ENCODE measurements at regions not wholly inside any gene's neighbourhood (a gene's known extent, or its start where the extent isn't known, plus 50 kb on each side); places are given as distances from the start of the nearest gene placed in this dataset.
A peak's percentile ranks its signal among the peaks of the same experiment; 100 is the strongest.

GRCh38 chr4:65839164-65839931, 169.1 kb upstream of the EPHA5 start:
- no peak for DNase-seq

DNA sequence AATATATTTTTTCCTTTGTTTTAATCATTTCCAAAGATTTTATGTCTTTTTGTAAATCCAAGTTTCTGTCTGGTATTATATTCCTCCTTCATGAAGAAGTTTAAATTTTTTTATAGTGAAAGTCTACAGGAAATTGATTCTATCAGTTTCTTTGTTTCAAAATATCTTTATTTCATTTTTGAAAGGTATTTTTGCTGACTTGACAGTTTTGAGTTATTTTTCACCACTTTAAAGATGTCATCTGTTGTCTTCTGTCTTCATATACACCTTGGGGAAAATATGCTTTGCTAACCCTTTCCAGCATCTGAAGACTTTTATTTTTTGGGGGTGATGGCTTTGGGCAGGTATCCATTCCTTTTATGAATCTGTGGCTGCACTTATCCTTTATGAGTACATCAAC, 164.4 kb upstream of the EPHA5 start:
- no peak for DNase-seq

DNA sequence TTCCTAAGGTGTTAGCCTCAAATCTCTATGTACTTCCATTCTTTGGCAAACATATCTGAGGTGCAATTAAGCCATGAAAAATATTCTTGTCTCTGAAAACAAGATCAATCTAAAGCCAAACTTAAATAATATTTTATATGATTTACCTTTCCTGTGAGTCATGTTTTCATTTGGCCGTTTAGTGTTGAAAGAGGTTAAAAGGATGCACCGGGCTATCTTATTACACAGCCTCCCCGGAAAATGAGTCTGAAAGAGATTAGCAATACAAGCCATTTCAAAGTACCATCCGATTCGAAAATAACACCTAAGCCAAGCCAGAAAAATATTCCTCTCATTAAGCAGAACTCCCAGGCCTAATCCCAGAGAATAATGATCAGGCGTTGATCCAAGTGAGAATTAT, 161.5 kb upstream of the EPHA5 start:
- no peak for DNase-seq

- peak; percentile 71 for DNase-seq
Observed at GRCh38 chr4:65825116-65825753, 154.9 kb upstream of the EPHA5 start.

GRCh38 chr4:65819192-65819591, 148.9 kb upstream of the EPHA5 start:
- no peak for DNase-seq

GRCh38 chr4:65805936-65806335, 135.6 kb upstream of the EPHA5 start:
- DNase-seq = no peak

DNA sequence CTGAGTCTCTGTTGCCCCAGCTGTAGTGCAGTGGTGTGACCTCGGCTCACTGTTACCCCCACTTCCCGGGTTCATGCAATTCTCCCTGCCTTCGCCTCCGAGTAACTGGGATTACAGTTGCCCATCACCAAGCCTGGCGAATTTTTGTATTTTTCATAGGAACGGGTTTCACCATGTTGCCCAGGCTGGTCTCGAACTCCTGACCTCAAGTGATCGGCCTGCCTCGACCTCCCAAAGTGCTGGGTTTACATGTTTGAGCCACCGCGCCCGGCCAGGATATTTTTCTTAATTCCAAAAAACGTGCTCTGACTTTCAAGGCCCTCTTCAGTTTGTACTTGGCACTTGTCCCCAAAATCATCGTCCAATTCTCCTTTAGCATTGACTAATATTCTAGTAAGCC, 129.2 kb upstream of the EPHA5 start:
- DNase-seq = no peak

GRCh38 chr4:65798498-65799127, 128.3 kb upstream of the EPHA5 start:
- DNase-seq = no peak

GRCh38 chr4:65791812-65792308, 121.6 kb upstream of the EPHA5 start:
- peak; percentile 54 for DNase-seq

DNA sequence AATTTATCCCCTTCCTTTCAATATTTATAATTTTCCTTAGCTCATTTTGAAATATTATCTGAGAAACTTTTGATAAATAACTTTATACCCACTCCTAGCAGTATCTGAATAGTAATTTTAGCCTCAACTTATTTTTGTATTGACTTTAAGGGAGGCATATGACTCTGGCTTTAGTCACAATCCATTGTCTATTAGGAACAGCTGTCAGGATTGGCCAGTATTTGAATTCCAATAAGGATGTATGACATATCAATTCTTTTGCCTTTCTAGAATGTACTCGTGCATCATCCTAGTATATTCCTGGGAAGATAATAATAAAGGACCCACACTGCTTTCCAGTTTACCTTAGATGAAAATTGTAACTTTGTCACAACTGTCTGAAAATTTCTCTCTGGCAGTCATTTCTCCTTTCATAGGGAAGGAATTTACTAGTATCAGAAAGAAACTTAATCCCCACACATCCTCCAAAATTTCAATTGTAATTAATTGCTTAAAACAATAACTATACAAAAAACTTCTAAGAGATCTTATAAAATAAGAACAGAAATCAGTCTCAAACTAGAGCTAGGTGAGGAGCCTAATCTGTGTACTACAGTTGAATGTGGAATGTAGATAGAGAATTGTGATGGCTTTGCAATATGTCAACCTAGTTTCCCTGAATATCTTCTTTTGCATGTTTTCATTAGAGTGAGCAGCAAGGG, 121.0 kb upstream of the EPHA5 start:
- no peak for DNase-seq

DNA sequence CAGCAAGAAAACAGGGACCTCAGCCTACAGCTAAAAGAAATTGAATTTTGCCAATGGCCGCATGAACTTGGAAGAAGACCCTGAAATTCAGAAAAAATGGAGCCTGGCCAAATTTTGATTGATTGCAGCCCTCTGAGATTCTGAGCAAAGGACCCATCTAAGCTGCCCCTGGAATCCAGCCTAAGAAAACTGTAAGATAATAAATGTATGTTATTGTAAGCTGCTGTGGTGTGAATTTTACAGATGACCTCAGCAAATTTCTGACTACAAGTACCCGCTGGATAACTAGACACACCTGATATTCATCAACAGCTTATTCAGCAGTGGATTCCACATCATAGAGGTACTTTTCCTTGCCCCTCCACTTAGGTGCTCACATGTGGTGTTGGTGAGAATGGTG, 119.5 kb upstream of the EPHA5 start:
- DNase-seq = no peak

DNA sequence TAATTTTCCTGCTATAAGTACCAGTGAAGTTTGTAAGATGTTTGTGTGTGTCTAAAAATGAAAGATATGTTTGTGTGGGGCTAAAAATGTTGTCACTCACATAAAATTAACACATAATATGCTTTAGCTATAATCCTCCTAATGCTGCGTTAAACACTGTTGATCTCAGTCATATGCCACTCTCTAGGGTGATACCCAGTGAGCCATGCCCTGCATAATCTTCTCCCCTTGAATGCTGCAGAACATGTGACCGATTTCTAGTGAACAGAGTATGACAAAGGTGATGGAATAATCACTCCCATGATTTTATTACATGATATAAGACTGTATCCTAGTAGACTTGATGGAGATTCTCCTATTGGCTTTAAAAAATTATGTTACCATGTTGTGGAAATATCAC, 119.1 kb upstream of the EPHA5 start:
- DNase-seq = no peak

DNA sequence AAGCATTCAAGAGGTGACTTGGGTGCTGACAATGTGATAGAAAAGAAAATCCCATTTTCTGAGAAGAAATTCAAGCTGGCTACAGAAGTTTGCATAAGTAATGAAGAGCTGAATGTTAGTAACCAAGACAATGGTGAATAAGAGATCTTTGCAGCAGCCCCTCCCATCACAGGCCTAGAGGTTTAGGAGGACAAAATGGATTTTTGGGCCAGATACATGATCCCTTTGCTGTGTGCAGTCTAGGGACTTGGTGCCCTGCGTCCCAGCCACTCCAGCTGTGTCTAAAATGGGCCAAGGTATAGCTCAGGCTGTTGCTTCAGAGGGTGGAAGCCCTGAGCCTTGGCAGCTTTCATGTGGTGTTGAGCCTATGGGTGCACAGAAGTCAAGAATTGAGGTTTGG, 107.0 kb upstream of the EPHA5 start:
- DNase-seq = no peak

DNA sequence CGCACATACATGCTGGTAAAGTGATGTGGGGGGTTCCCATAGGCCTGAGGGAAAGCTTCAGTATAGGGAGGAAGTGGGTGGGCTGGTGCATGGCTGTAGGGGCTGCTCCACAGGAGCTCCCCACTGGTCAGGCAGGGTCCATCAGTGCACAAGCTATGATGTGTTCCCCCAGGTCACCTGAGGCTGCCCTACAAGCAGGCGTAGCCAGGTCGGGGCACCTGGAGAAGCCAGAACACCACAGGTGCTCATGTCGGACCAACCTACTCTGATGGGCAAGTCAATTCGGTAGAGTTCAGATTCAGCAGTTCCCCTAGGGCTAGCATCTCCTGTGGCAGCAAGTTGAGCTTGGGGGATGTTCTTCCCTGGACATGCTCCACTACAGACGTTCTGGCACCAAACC, 103.3 kb upstream of the EPHA5 start:
- no peak for DNase-seq

DNA sequence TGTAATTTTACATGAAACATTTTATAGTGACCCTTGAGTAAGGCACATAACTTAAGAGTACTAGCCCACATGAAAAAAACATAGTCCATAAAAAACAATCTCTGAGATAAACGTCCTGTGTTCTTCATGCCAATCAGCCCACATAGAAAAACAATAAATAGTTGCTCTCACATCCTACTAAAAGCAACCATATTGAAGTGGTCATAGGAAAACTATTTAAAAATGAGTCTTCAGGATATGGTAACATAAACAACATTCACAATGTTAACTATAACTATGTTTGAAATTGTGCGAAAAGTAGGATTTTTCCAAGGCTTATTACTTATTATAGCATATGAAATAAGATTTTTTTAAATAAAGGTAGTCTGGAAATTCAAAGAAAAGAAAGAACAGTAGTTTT, 77.1 kb upstream of the EPHA5 start:
- no peak for DNase-seq

DNA sequence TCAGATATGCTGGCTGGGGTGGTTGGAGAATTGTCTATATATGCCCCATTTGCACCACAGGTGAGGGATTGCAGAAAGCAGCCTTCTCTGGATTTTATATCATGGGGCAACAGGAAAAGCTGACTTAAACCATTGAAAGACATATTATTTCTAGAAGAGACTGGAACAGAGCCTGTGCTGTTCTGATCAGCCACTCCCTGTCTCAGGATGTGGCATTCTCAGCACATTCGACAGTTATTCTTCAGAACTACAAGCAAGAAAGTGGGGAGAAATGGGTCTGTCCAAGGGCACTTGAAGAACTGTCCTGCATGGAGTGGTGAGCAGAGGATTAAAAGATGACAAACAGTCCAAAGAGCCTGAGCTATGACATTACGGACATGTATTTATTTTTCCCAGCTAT, 67.8 kb upstream of the EPHA5 start:
- no peak for DNase-seq

DNA sequence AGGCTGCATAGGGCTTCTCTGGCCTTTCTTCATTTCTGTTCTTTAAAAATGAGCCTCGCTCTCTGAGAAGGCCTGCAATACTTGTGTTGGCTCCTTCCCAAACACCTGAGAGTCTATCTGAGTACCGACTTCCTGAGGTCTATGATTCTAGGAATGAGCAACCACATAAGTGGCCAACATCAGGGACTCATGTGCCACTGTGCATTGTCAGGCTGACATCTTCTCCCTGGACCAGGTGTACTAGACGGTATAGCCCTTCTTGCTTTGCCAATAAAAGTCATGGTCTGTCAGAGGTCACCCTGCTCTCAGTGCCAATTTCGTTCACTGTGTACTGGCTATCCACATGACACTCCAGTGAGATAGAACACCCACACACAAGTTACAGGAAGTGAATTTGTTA, 67.4 kb upstream of the EPHA5 start:
- DNase-seq = peak; percentile 70

DNA sequence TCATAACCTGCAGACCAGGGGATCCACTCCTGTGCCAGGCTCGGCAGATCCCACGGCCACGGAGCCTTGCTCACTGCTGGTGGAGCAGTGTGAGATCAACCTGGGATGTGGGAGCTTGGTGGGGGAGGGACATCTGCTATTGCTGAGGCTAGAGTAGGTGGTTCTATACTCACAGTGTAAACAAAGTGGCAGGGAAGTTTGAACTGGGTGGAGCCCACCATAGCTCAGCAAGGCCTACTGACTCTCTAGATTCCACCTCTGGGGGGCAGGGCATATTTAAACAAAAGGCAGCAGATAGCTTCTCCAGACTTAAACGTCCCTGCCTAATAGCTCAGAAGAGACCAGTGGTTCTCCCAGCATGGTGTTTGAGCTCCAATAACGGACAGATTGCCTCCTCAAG, 54.7 kb upstream of the EPHA5 start:
- no peak for DNase-seq

Measured in OCI-M1 (cell line).